ENCODE measurements at regions not wholly inside any gene's neighbourhood (a gene's known extent, or its start where the extent isn't known, plus 50 kb on each side); places are given as distances from the start of the nearest gene placed in this dataset.

- 100% methylated on average over 1 of the region's 3 CpGs for WGBS (ENCODE audit: insufficient coverage)
- ChIA-PET CTCF (no interaction called here), POLR2A (no interaction called here)
- Histone ChIP-seq H3K4me1 (ENCODE audit: control extremely low read depth in 1 of 4, control insufficient read depth in 4 of 4, insufficient read depth in 4 of 4, low read length in 3 of 4) (no peaks in the 10 kb centered on the region), H3K9me3 (ENCODE audit: control extremely low read depth in 1 of 5, control insufficient read depth in 4 of 5, insufficient read depth in 2 of 5, low read depth in 1 of 5, low read length in 4 of 5) (peaks cover 0 to 18% (median 9%) of the 10 kb centered on the region in 5 experiments), H3K36me3 (ENCODE audit: control insufficient read depth in 4 of 4, insufficient read depth in 4 of 4, low read length in 3 of 4) (no peaks in the 10 kb centered on the region), H3K4me3 (ENCODE audit: control insufficient read depth in 1 of 7, extremely low read depth in 1 of 7, insufficient read depth in 4 of 7, low read depth in 2 of 7, low read length in 6 of 7) (no peak overlapping the region), H3K27ac (ENCODE audit: insufficient read depth in 1 of 2, low read depth in 1 of 2, low read length in 2 of 2, poor library complexity in 1 of 2, severe bottlenecking in 2 of 2) (no peak overlapping the region), H3K27me3 (replicated peaks in 2 of 5; ENCODE audit: control insufficient read depth in 4 of 5, insufficient read depth in 5 of 5, low read length in 4 of 5) (no peaks in the 10 kb centered on the region)
- DNase-seq, result no peak
Observed at GRCh38 chr11:21761000-21761399, 431.9 kb upstream of the ANO5 start.

GRCh38 chr11:21768388-21768787, 424.5 kb upstream of the ANO5 start:
- ChIA-PET POLR2A (no interaction called here), CTCF (interaction anchor here (1.0 kb wide), 1 partner anchor 16 kb away, joined by 4 read pairs; no protein-coding TSS in a partner anchor)
- no peaks in the 10 kb centered on the region for H3K27me3 ChIP-seq (replicated peaks in 2 of 5; ENCODE audit: control insufficient read depth in 4 of 5, insufficient read depth in 5 of 5, low read length in 4 of 5)
- H3K4me1 ChIP-seq (ENCODE audit: control extremely low read depth in 1 of 4, control insufficient read depth in 4 of 4, insufficient read depth in 4 of 4, low read length in 3 of 4), result no peaks in the 10 kb centered on the region
- H3K36me3 ChIP-seq (ENCODE audit: control insufficient read depth in 4 of 4, insufficient read depth in 4 of 4, low read length in 3 of 4), result no peaks in the 10 kb centered on the region
- no peaks in the 10 kb centered on the region for H3K9me3 ChIP-seq (ENCODE audit: control extremely low read depth in 1 of 5, control insufficient read depth in 4 of 5, insufficient read depth in 2 of 5, low read depth in 1 of 5, low read length in 4 of 5)
- no peak overlapping the region for H3K27ac ChIP-seq (ENCODE audit: insufficient read depth in 1 of 2, low read depth in 1 of 2, low read length in 2 of 2, poor library complexity in 1 of 2, severe bottlenecking in 2 of 2)
- WGBS (ENCODE audit: insufficient coverage), result 100% methylated on average over 3 of the region's 3 CpGs
- H3K4me3 ChIP-seq (ENCODE audit: control insufficient read depth in 1 of 7, extremely low read depth in 1 of 7, insufficient read depth in 4 of 7, low read depth in 2 of 7, low read length in 6 of 7), result no peak overlapping the region
- no peak for DNase-seq

GRCh38 chr11:21769188-21769587, 423.7 kb upstream of the ANO5 start:
- Histone ChIP-seq H3K27me3 (replicated peaks in 2 of 5; ENCODE audit: control insufficient read depth in 4 of 5, insufficient read depth in 5 of 5, low read length in 4 of 5) (no peaks in the 10 kb centered on the region), H3K4me3 (ENCODE audit: control insufficient read depth in 1 of 7, extremely low read depth in 1 of 7, insufficient read depth in 4 of 7, low read depth in 2 of 7, low read length in 6 of 7) (no peak overlapping the region), H3K36me3 (ENCODE audit: control insufficient read depth in 4 of 4, insufficient read depth in 4 of 4, low read length in 3 of 4) (no peaks in the 10 kb centered on the region), H3K27ac (ENCODE audit: insufficient read depth in 1 of 2, low read depth in 1 of 2, low read length in 2 of 2, poor library complexity in 1 of 2, severe bottlenecking in 2 of 2) (no peak overlapping the region), H3K9me3 (ENCODE audit: control extremely low read depth in 1 of 5, control insufficient read depth in 4 of 5, insufficient read depth in 2 of 5, low read depth in 1 of 5, low read length in 4 of 5) (peaks cover 0 to under 1% (median 0%) of the 10 kb centered on the region in 5 experiments), H3K4me1 (ENCODE audit: control extremely low read depth in 1 of 4, control insufficient read depth in 4 of 4, insufficient read depth in 4 of 4, low read length in 3 of 4) (no peaks in the 10 kb centered on the region)
- no peak for DNase-seq
- CTCF ChIA-PET, result no interaction called here
- 93% methylated on average over 3 of the region's 3 CpGs for WGBS (ENCODE audit: insufficient coverage)
- POLR2A ChIA-PET, result no interaction called here

GRCh38 chr11:21771097-21771496, 421.8 kb upstream of the ANO5 start:
- Histone ChIP-seq H3K27me3 (replicated peaks in 2 of 5; ENCODE audit: control insufficient read depth in 4 of 5, insufficient read depth in 5 of 5, low read length in 4 of 5) (no peaks in the 10 kb centered on the region), H3K4me3 (ENCODE audit: control insufficient read depth in 1 of 7, extremely low read depth in 1 of 7, insufficient read depth in 4 of 7, low read depth in 2 of 7, low read length in 6 of 7) (no peak overlapping the region), H3K4me1 (ENCODE audit: control extremely low read depth in 1 of 4, control insufficient read depth in 4 of 4, insufficient read depth in 4 of 4, low read length in 3 of 4) (no peaks in the 10 kb centered on the region), H3K27ac (ENCODE audit: insufficient read depth in 1 of 2, low read depth in 1 of 2, low read length in 2 of 2, poor library complexity in 1 of 2, severe bottlenecking in 2 of 2) (no peak overlapping the region), H3K9me3 (ENCODE audit: control extremely low read depth in 1 of 5, control insufficient read depth in 4 of 5, insufficient read depth in 2 of 5, low read depth in 1 of 5, low read length in 4 of 5) (peaks cover 0 to 3% (median 0%) of the 10 kb centered on the region in 5 experiments), H3K36me3 (ENCODE audit: control insufficient read depth in 4 of 4, insufficient read depth in 4 of 4, low read length in 3 of 4) (no peaks in the 10 kb centered on the region)
- WGBS (ENCODE audit: insufficient coverage), result 50% methylated on average over 1 of the region's 1 CpG
- POLR2A ChIA-PET, result no interaction called here
- CTCF ChIA-PET, result no interaction called here
- DNase-seq, result no peak

GRCh38 chr11:21774212-21774611, 418.7 kb upstream of the ANO5 start:
- WGBS (ENCODE audit: insufficient coverage), result 100% methylated on average over 1 of the region's 2 CpGs

GRCh38 chr11:21775911-21776310, 417.0 kb upstream of the ANO5 start:
- no peak overlapping the region for H3K4me3 ChIP-seq (ENCODE audit: control insufficient read depth in 1 of 7, extremely low read depth in 1 of 7, insufficient read depth in 4 of 7, low read depth in 2 of 7, low read length in 6 of 7)

More at GRCh38 chr11:21774212-21774611, 418.7 kb upstream of the ANO5 start:
- H3K9me3 ChIP-seq (ENCODE audit: control extremely low read depth in 1 of 5, control insufficient read depth in 4 of 5, insufficient read depth in 2 of 5, low read depth in 1 of 5, low read length in 4 of 5), result peaks cover 0 to 3% (median 0%) of the 10 kb centered on the region in 5 experiments
- ChIA-PET POLR2A (no interaction called here), CTCF (interaction anchor here (0.6 kb wide), 1 partner anchor 99 kb away, joined by 3 read pairs; no protein-coding TSS in a partner anchor)
- no peak for DNase-seq
- H3K27me3 ChIP-seq (replicated peaks in 2 of 5; ENCODE audit: control insufficient read depth in 4 of 5, insufficient read depth in 5 of 5, low read length in 4 of 5), result no peaks in the 10 kb centered on the region
- H3K27ac ChIP-seq (ENCODE audit: insufficient read depth in 1 of 2, low read depth in 1 of 2, low read length in 2 of 2, poor library complexity in 1 of 2, severe bottlenecking in 2 of 2), result no peak overlapping the region
- H3K4me3 ChIP-seq (ENCODE audit: control insufficient read depth in 1 of 7, extremely low read depth in 1 of 7, insufficient read depth in 4 of 7, low read depth in 2 of 7, low read length in 6 of 7), result no peak overlapping the region
- H3K4me1 ChIP-seq (ENCODE audit: control extremely low read depth in 1 of 4, control insufficient read depth in 4 of 4, insufficient read depth in 4 of 4, low read length in 3 of 4), result no peaks in the 10 kb centered on the region
- H3K36me3 ChIP-seq (ENCODE audit: control insufficient read depth in 4 of 4, insufficient read depth in 4 of 4, low read length in 3 of 4), result no peaks in the 10 kb centered on the region

GRCh38 chr11:21783954-21784353, 408.9 kb upstream of the ANO5 start:
- CTCF ChIA-PET, result interaction anchor here (1.0 kb wide), 1 partner anchor 16 kb away, joined by 4 read pairs; no protein-coding TSS in a partner anchor
- no peaks in the 10 kb centered on the region for H3K36me3 ChIP-seq (ENCODE audit: control insufficient read depth in 4 of 4, insufficient read depth in 4 of 4, low read length in 3 of 4)
- 100% methylated on average over 1 of the region's 4 CpGs for WGBS (ENCODE audit: insufficient coverage)

More at GRCh38 chr11:21775911-21776310, 417.0 kb upstream of the ANO5 start:
- H3K9me3 ChIP-seq (ENCODE audit: control extremely low read depth in 1 of 5, control insufficient read depth in 4 of 5, insufficient read depth in 2 of 5, low read depth in 1 of 5, low read length in 4 of 5), result peaks cover 0 to 3% (median 0%) of the 10 kb centered on the region in 5 experiments
- no peaks in the 10 kb centered on the region for H3K27me3 ChIP-seq (replicated peaks in 2 of 5; ENCODE audit: control insufficient read depth in 4 of 5, insufficient read depth in 5 of 5, low read length in 4 of 5)
- POLR2A ChIA-PET, result no interaction called here
- no peaks in the 10 kb centered on the region for H3K36me3 ChIP-seq (ENCODE audit: control insufficient read depth in 4 of 4, insufficient read depth in 4 of 4, low read length in 3 of 4)
- H3K4me1 ChIP-seq (ENCODE audit: control extremely low read depth in 1 of 4, control insufficient read depth in 4 of 4, insufficient read depth in 4 of 4, low read length in 3 of 4), result no peaks in the 10 kb centered on the region
- DNase-seq, result no peak
- H3K27ac ChIP-seq (ENCODE audit: insufficient read depth in 1 of 2, low read depth in 1 of 2, low read length in 2 of 2, poor library complexity in 1 of 2, severe bottlenecking in 2 of 2), result no peak overlapping the region
- CTCF ChIA-PET, result no interaction called here

More at GRCh38 chr11:21783954-21784353, 408.9 kb upstream of the ANO5 start:
- Histone ChIP-seq H3K27me3 (replicated peaks in 2 of 5; ENCODE audit: control insufficient read depth in 4 of 5, insufficient read depth in 5 of 5, low read length in 4 of 5) (no peaks in the 10 kb centered on the region), H3K27ac (ENCODE audit: insufficient read depth in 1 of 2, low read depth in 1 of 2, low read length in 2 of 2, poor library complexity in 1 of 2, severe bottlenecking in 2 of 2) (no peak overlapping the region), H3K4me1 (ENCODE audit: control extremely low read depth in 1 of 4, control insufficient read depth in 4 of 4, insufficient read depth in 4 of 4, low read length in 3 of 4) (no peaks in the 10 kb centered on the region), H3K4me3 (ENCODE audit: control insufficient read depth in 1 of 7, extremely low read depth in 1 of 7, insufficient read depth in 4 of 7, low read depth in 2 of 7, low read length in 6 of 7) (no peak overlapping the region), H3K9me3 (ENCODE audit: control extremely low read depth in 1 of 5, control insufficient read depth in 4 of 5, insufficient read depth in 2 of 5, low read depth in 1 of 5, low read length in 4 of 5) (no peaks in the 10 kb centered on the region)
- no peak for DNase-seq
- POLR2A ChIA-PET, result no interaction called here

Data from common myeloid progenitor, CD34-positive (primary cell).